HG02840 (cell line): ENCODE measurements at regions not wholly inside any gene's neighbourhood (a gene's known extent, or its start where the extent isn't known, plus 50 kb on each side); places are given as distances from the start of the nearest gene placed in this dataset.

ENCODE experiments used
- ATAC-seq: cut with Tn5 transposase; IDR thresholded peaks from one replicate; pipeline ENCODE4 v1.9.1; 2021; ENCODE audit warnings: mild to moderate bottlenecking, moderate library complexity, moderate number of reproducible peaks; ENCODE audit not compliant: unreplicated experiment, low FRiP score

- no peak for ATAC-seq
Measured at GRCh38 chr10:78889536-78890063, 179.2 kb upstream of the ZMIZ1 start.

GRCh38 chr10:78890506-78890905 lies 178.3 kb upstream of the ZMIZ1 start:
- ATAC-seq: no peak

GRCh38 chr10:78891741-78892140 lies 177.0 kb upstream of the ZMIZ1 start:
- ATAC-seq: no peak

DNA sequence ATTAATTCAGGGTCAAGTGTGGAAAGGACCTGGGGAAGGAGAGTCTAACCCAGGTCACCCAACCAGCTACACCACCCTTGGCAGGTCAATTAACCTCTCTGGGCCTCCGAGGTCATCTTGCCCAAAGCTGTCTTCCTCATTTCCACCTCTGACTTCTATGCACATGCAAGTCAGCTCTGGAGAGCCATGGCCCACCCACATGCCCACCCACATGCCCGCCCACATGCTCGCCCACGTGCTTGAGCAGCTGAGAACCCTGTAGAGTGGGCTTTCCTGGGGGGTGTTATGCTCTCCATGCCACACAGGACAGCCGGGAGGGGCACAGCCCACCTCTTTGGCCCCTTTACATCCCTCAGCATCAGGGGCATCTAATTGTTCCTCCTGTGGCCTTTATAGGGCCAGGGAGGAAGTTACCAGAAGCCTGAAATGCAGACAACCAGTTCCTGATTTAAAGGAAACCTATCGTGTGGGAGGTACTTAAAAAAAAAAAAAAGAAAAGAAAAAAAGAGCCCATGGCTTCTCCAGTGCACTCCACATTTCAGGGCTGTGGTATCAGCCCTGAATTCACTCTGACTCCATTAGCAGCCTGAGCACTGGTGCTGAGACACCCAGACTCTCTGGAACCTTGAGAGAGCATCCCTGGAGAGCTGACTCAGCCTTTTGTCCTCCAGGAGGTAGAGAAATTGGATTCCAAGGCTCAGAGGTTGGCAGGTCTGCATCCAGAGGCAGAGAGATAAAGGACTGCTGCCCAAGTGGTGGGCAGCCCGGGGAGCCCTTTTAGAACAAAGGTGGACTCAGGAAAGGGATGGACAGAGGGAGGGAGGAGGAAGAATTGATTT lies 176.2 kb upstream of the ZMIZ1 start:
- no peak for ATAC-seq

DNA sequence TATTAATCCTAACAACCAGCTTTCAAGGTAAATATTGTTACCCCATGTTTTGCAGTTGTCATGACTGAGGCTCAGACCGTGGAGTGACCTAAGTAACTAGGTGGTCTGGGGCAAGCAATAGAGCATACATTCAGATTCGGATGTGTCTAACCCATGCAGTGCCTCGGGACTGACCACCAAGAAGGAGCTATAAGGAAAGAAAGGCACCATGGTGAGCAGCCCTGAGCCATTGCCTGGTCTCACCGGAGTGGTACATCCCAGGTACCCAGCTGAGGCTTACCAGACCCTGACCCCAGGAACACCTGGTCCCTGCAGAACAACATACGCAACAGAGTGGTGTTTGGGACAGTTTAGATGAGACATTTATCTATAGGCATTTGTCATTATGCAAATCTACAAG lies 175.5 kb upstream of the ZMIZ1 start:
- ATAC-seq: no peak

DNA sequence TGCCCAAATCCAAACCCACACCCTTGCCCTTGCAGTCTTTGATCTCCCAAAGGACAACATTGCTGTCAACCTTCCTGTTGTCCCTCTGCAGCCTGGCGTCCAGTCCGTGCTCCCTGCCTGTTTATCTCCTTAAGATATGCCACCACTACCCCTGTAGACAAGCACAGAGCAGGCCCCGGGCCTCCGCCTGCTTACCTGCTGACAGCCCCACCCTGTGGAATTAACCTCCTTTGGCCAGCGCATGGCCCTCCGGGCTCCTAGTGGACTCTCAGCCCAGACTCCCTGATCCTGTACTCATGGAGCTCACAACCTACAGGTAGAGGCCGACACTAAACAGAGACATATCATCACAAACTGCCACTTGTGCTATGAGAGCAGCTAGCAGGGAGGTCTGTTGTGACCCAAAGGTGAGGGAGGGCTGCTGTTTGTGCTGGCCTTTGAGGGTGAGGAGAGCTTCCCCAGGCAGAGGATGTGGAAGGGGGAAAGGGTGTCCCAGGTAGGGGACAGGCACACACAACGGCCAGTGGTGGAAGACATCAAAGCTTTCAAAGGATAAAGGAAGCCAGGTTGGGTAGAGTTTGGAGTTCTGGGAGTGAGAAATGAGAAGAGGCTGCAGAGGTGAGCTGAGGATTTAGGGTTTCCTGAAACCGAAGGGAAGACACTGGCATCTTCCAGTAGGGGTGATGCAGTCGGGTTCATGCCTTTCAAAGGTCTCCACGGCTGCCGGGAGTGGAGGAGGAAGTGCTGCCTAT lies 174.5 kb upstream of the ZMIZ1 start:
- no peak for ATAC-seq

DNA sequence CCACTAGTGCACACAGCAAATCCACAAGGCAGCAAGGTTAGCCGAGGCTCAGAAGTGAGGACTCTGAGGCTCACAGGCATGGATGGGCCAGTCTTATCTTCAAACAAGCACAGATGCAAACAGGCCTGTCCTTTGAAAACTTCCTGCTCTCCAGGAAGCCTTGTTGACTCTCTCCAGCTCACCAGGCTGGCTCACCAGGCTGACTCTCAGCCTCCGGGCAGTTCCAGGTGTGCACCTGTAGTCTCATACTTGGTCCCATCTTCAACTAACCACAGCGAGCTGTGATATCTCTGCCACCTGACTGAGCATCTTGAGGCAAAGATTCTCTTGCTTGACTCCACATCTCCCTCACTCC lies 173.9 kb upstream of the ZMIZ1 start:
- no peak for ATAC-seq

DNA sequence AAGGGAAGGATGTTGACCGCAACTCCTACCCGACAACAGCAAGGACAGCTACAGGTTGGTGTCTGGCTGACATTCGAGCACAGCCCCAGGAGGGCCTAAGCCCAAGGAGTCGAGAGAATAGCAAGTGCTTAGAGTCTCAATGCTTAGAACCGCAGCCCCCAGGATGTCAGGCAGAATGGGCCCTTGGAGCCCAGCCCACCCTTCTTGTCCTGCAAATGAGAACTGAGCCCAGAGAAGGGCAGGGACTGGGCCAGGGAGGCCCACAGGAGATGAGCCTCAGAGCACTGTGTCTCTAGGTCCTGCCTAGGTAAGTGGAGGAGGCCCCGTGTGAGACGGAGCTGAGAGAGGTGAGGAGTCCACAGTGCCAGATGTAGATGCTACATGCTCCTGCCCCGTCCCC lies 173.3 kb upstream of the ZMIZ1 start:
- no peak for ATAC-seq

DNA sequence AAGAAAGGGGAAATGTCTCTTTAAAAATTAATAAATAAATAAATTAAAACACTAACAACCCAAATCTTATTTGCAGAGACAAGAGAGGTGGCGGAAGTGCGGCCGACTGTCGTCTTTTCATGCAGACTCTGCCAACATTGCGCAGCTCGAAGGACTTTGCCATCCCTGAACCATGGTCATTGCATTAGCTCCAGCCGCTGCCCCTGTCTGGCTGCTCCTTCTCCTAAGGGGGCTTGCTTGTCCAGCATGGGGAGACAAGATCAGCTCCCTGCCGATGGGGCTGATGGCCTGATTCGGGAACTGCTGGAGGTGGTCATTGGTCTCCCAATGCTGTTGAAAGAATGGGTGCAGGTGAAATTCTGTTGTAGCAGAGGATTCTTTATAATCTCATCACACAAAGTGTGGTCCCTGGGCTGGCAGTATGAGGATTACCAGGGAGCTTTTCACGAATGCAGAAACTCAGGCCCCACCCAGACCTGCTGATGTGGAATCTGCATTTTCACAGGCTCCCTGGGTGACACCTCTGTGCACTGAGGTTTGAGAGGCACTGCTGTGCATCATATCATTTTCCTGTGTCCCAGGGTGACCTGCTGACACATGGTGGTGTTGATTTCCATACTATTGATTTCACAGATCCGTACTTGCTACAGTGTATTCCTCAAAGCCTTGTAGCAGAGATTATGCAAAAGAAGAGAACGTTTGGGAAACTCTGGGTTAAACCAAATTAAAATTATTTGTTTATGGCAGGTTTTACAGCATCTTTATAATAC lies 172.4 kb upstream of the ZMIZ1 start:
- no peak for ATAC-seq

GRCh38 chr10:78898341-78899097 lies 170.2 kb upstream of the ZMIZ1 start:
- no peak for ATAC-seq

GRCh38 chr10:78899098-78899754 lies 169.5 kb upstream of the ZMIZ1 start:
- ATAC-seq: no peak

GRCh38 chr10:78899996-78900714 lies 168.6 kb upstream of the ZMIZ1 start:
- ATAC-seq: no peak

DNA sequence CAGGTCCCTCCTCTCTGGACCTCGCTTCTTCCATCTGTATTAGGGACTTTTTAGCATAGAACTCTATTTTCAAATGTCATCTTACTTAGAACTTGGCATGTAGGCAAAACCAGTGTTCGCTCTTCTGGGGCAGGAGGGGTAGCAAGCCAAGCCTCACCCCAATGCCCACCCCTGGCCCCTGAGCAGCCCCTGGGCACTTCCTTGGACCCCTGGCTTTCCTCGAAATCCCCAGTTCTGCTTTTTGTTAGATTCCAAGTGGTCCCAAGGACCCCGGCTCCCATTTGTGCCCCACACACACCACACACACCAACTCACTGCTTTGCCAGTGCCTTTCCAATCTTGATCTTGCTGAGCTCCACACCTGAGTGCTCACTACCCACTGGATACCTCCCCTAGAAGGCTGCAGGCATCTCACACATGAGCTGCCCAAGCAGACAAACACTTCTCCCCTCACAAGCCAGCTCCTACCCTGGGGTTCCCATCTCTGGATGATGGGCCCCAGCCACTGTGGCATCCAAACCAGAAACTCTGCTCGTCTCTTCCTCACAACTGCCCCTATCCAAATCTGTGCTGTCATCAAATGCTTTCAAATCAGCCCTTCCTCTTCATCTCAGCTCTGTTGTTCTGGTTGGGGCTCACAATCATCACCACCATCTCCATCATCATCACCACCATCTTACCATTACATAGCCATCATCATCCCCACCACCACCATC lies 167.9 kb upstream of the ZMIZ1 start:
- no peak for ATAC-seq

- no peak for ATAC-seq
Measured at GRCh38 chr10:78901694-78902093, 167.1 kb upstream of the ZMIZ1 start.

GRCh38 chr10:78902815-78903214 lies 166.0 kb upstream of the ZMIZ1 start:
- no peak for ATAC-seq

DNA sequence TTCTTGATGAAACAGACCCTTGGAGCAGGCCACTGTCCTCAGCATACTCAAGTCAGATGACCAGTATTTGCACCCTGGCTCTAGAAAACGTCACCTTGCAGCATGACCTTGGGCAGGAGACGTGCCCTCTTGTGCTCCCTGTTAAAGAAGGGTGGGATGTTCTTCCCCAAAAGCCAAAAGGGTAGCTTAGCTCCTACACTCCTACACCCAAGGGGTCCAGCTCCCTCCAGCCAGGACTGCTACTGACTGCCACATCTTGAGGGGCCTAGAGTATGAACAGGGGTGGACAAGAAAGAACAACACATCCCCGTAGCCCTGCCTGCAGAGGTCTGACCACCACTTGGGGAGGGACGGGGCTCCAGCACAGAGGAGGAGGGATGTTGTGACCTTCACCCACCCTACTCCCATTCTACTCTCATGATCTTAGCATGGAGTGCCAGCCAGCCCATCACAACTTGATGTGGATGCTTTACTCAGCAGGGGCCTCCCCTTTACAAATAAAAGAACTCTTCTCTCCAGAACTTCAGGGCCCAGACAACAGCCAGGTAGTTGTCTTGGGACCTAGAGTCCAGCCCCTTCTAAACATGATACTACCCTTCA lies 165.3 kb upstream of the ZMIZ1 start:
- ATAC-seq: no peak

DNA sequence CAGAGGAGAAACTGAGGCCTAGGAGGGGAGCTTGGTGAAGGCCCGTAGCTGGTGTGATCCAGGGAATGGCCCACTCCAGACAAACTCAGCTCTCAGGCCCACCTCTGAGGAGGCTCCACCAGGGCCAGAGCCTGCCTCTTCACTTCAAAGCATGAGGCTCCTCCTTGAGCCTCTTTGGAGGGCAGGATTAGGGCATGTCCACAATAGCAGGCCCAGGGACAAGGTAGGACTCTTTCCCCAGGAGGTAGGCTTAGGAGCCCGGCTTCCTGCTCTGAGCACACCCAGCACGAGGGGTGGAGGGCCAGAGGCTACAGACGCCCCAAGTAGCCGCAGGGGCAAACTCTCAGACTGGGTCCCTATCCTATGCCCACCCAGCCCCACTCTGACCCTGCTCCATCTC lies 164.6 kb upstream of the ZMIZ1 start:
- ATAC-seq: no peak
